HuH-7 (cell line): ENCODE measurements at regions not wholly inside any gene's neighbourhood (a gene's known extent, or its start where the extent isn't known, plus 50 kb on each side); places are given as distances from the start of the nearest gene placed in this dataset.

Experiments used
- DNase-seq: peaks from one replicate; pipeline ENCODE4 v3.0.0; 2011; ENCODE audit warnings: low spot score

- no peak for DNase-seq
Measured at GRCh38 chr3:177673112-177673914, 476.0 kb upstream of the TBL1XR1 start.

- DNase-seq: no peak
Measured at GRCh38 chr3:177674186-177674585, 476.9 kb upstream of the TBL1XR1 start.

GRCh38 chr3:177676148-177676547 lies 478.9 kb upstream of the TBL1XR1 start:
- DNase-seq: no peak

GRCh38 chr3:177676947-177677587 lies 479.8 kb upstream of the TBL1XR1 start:
- DNase-seq: peak; percentile 58

- no peak for DNase-seq
Measured at GRCh38 chr3:177679568-177680471, 482.5 kb upstream of the TBL1XR1 start.

- DNase-seq: no peak
Measured at GRCh38 chr3:177680472-177680821, 483.2 kb upstream of the TBL1XR1 start.

- DNase-seq: no peak
Measured at GRCh38 chr3:177681156-177681555, 483.9 kb upstream of the TBL1XR1 start.

GRCh38 chr3:177681852-177682251 lies 484.6 kb upstream of the TBL1XR1 start:
- no peak for DNase-seq

GRCh38 chr3:177683586-177683985 lies 486.3 kb upstream of the TBL1XR1 start:
- no peak for DNase-seq

GRCh38 chr3:177686671-177687070 lies 489.4 kb upstream of the TBL1XR1 start:
- DNase-seq: no peak

GRCh38 chr3:177687291-177687690 lies 490.0 kb upstream of the TBL1XR1 start:
- no peak for DNase-seq

- DNase-seq: no peak
Measured at GRCh38 chr3:177688152-177688551, 490.9 kb upstream of the TBL1XR1 start.

- DNase-seq: no peak
Measured at GRCh38 chr3:177689077-177689476, 491.8 kb upstream of the TBL1XR1 start.

- DNase-seq: no peak
Measured at GRCh38 chr3:177689869-177690268, 492.6 kb upstream of the TBL1XR1 start.

- no peak for DNase-seq
Measured at GRCh38 chr3:177690306-177690705, 493.0 kb upstream of the TBL1XR1 start.

GRCh38 chr3:177692304-177692975 lies 495.2 kb upstream of the TBL1XR1 start:
- DNase-seq: no peak

GRCh38 chr3:177693616-177694264 lies 496.5 kb upstream of the TBL1XR1 start:
- DNase-seq: no peak

GRCh38 chr3:177694316-177694715 lies 497.0 kb upstream of the TBL1XR1 start:
- no peak for DNase-seq

GRCh38 chr3:177694951-177695350 lies 497.7 kb upstream of the TBL1XR1 start:
- DNase-seq: no peak

GRCh38 chr3:177700117-177700516 lies 502.8 kb upstream of the TBL1XR1 start:
- DNase-seq: no peak

- no peak for DNase-seq
Measured at GRCh38 chr3:177703788-177704187, 506.5 kb upstream of the TBL1XR1 start.
